HL-60 (cell line): ENCODE measurements at regions not wholly inside any gene's neighbourhood (a gene's known extent, or its start where the extent isn't known, plus 50 kb on each side); places are given as distances from the start of the nearest gene placed in this dataset.

Source experiments
- DNase-seq, 2 experiments: peaks; one replicate each; pipeline ENCODE4 v3.0.0-alpha.2; 2010 to 2020; ENCODE audit warnings: low read depth in 1 of 2, low spot score in 1 of 2
- H3K27ac ChIP-seq: fragments of 250-450 bp; sonication (Bioruptor Pico); replicated peaks from 2 replicates; pipeline ENCODE4 v1.5.1; 2020; ENCODE audit warnings: mild to moderate bottlenecking, moderate library complexity
- H3K27me3 ChIP-seq: fragments of 250-450 bp; sonication (Bioruptor Pico); 2 replicates; pipeline ENCODE4 v1.5.1; 2021; ENCODE audit warnings: mild to moderate bottlenecking, moderate library complexity; ENCODE audit not compliant: insufficient read depth, poor library complexity, severe bottlenecking
- H3K4me3 ChIP-seq: replicated peaks from 2 replicates; pipeline ENCODE4 v1.5.1; 2011; ENCODE audit warnings: mild to moderate bottlenecking, control low read depth, low read length; ENCODE audit not compliant: insufficient read depth
- CTCF ChIP-seq: IDR thresholded peaks from one replicate; pipeline ENCODE4 v1.5.1; 2011; ENCODE audit warnings: low read length, control low read depth, inconsistent platforms; ENCODE audit not compliant: insufficient read depth
- GABPA ChIP-seq: IDR thresholded peaks from 2 replicates; pipeline ENCODE4 v1.6.1; 2012; ENCODE audit warnings: low read depth
- POLR2AphosphoS5 ChIP-seq: IDR thresholded peaks from 2 replicates; pipeline ENCODE4 v1.6.1; 2012; ENCODE audit warnings: low read depth
- SPI1 ChIP-seq: IDR thresholded peaks from 2 replicates; pipeline ENCODE4 v1.6.1; 2012; ENCODE audit warnings: low read depth, mild to moderate bottlenecking, borderline replicate concordance
- TF ChIP-seq, protein P1 (sequence below): IDR thresholded peaks from 2 replicates; pipeline ENCODE4 v1.6.1; 2012; ENCODE audit warnings: low read depth; ENCODE audit not compliant: insufficient replicate concordance

- TF ChIP-seq POLR2AphosphoS5 (no peak), GABPA (no peak), CTCF (no peak)
- TF ChIP-seq, protein P1, sequence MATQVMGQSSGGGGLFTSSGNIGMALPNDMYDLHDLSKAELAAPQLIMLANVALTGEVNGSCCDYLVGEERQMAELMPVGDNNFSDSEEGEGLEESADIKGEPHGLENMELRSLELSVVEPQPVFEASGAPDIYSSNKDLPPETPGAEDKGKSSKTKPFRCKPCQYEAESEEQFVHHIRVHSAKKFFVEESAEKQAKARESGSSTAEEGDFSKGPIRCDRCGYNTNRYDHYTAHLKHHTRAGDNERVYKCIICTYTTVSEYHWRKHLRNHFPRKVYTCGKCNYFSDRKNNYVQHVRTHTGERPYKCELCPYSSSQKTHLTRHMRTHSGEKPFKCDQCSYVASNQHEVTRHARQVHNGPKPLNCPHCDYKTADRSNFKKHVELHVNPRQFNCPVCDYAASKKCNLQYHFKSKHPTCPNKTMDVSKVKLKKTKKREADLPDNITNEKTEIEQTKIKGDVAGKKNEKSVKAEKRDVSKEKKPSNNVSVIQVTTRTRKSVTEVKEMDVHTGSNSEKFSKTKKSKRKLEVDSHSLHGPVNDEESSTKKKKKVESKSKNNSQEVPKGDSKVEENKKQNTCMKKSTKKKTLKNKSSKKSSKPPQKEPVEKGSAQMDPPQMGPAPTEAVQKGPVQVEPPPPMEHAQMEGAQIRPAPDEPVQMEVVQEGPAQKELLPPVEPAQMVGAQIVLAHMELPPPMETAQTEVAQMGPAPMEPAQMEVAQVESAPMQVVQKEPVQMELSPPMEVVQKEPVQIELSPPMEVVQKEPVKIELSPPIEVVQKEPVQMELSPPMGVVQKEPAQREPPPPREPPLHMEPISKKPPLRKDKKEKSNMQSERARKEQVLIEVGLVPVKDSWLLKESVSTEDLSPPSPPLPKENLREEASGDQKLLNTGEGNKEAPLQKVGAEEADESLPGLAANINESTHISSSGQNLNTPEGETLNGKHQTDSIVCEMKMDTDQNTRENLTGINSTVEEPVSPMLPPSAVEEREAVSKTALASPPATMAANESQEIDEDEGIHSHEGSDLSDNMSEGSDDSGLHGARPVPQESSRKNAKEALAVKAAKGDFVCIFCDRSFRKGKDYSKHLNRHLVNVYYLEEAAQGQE: no peak
- no peak for DNase-seq
- Histone ChIP-seq H3K27ac (no peak overlapping the region), H3K27me3 (no peaks in the 10 kb centered on the region), H3K4me3 (no peak overlapping the region)
Measured at GRCh38 chr3:1987980-1988379, 110.7 kb upstream of the CNTN4 start.

DNA sequence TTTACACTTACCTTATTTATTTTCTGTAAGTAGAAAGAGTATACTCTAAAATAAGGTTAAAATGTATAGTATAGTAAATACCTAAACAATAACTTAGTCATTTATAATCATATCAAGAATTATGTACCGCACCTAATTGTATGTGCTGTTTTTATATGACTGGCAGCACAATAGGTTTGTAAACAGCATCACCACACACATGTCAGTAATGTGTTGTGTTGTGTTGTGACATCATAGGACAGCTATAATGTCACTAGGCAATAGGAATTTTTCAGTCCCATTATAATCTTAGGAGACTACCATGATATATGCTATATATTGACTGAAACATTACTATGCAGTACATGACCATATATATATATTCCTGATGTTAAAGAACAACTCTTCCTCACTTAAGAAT is 99.9 kb upstream of the CNTN4 start:
- DNase-seq: no peak
- H3K27ac ChIP-seq: no peak overlapping the region
- TF ChIP-seq GABPA: no peak
- TF ChIP-seq CTCF: no peak
- no peak for TF ChIP-seq SPI1
- no peak for TF ChIP-seq POLR2AphosphoS5
- TF ChIP-seq, protein P1: no peak
- H3K4me3 ChIP-seq: no peak overlapping the region
- no peaks in the 10 kb centered on the region for H3K27me3 ChIP-seq

- Histone ChIP-seq H3K4me3 (no peak overlapping the region), H3K27me3 (no peaks in the 10 kb centered on the region)
- TF ChIP-seq CTCF (no peak), POLR2AphosphoS5 (no peak), GABPA (no peak), SPI1 (no peak)
- TF ChIP-seq, protein P1: no peak
Measured at GRCh38 chr3:2001306-2002108, 97.2 kb upstream of the CNTN4 start.

More at GRCh38 chr3:2001306-2002108, 97.2 kb upstream of the CNTN4 start:
- no peak overlapping the region for H3K27ac ChIP-seq
- no peak for DNase-seq
